H1 (cell line): ENCODE measurements at regions not wholly inside any gene's neighbourhood (a gene's known extent, or its start where the extent isn't known, plus 50 kb on each side); places are given as distances from the start of the nearest gene placed in this dataset.

Source experiments
- CBX8 ChIP-seq: fragments of 300-800, 300-1000 bp; sonication (generic); IDR thresholded peaks from 2 replicates; pipeline ENCODE4 v1.7.1; 2016; ENCODE audit warnings: low read depth, low read length, borderline replicate concordance
- CEBPB ChIP-seq: IDR thresholded peaks from 2 replicates; pipeline ENCODE4 v1.6.1; 2012; ENCODE audit warnings: low read depth, low read length
- CHD7 ChIP-seq: fragments of 300-600 bp; sonication (generic); IDR thresholded peaks from 2 replicates; pipeline ENCODE4 v1.7.1; 2012; ENCODE audit warnings: low read length, moderate library complexity, mild to moderate bottlenecking, inconsistent platforms; ENCODE audit not compliant: insufficient replicate concordance
- CTCF ChIP-seq, 3 experiments: IDR thresholded peaks; 1 replicate in 2 of 3; 2 replicates in 1 of 3; pipeline versions ENCODE4 v1.5.1 to v1.6.1; 2011; ENCODE audit warnings: low read length in 3 of 3, mild to moderate bottlenecking in 3 of 3, inconsistent platforms in 2 of 3, low read depth in 1 of 3, moderate library complexity in 1 of 3; ENCODE audit not compliant: insufficient read depth in 1 of 3; ENCODE audit errors: control extremely low read depth in 1 of 3
- HDAC6 ChIP-seq: IDR thresholded peaks from one replicate; pipeline ENCODE4 v1.7.1; 2012; ENCODE audit warnings: low read depth, mild to moderate bottlenecking, inconsistent platforms, low read length, moderate library complexity
- RAD21 ChIP-seq, 2 experiments: IDR thresholded peaks in 1 of 2; conservative IDR thresholded peaks in 1 of 2; 2 replicates each; pipeline ENCODE4 v1.6.1; 2011; ENCODE audit warnings: low read depth in 2 of 2, low read length in 2 of 2, improper control_type of control experiment in 1 of 2, inconsistent platforms in 1 of 2, mild to moderate bottlenecking in 1 of 2, moderate library complexity in 1 of 2
- RNF2 ChIP-seq: fragments of 200-900, 300-1000 bp; sonication (generic); IDR thresholded peaks from 2 replicates; pipeline ENCODE4 v1.7.1; 2016; ENCODE audit warnings: borderline replicate concordance, low read depth, mild to moderate bottlenecking, antibody characterized with exemption, low read length; ENCODE audit not compliant: poor library complexity, severe bottlenecking; ENCODE audit errors: missing control alignments
- SIN3A ChIP-seq, 2 experiments: IDR thresholded peaks in 1 of 2; conservative IDR thresholded peaks in 1 of 2; 2 replicates each; pipeline ENCODE4 v1.6.1; 2011 to 2012; ENCODE audit warnings: low read length in 2 of 2, improper control_type of control experiment in 1 of 2, low read depth in 1 of 2, mild to moderate bottlenecking in 1 of 2

- no peak for TF ChIP-seq CHD7
- no peak for TF ChIP-seq CBX8
- no peak for TF ChIP-seq SIN3A (conservative IDR thresholded peaks at IDR 0.05 in 1 of 2, IDR thresholded peaks at IDR 0.05 in 1 of 2; ENCODE audit: low read depth in 1 of 2, low read length in 2 of 2)
- TF ChIP-seq HDAC6: no peak
- TF ChIP-seq CTCF (IDR thresholded peaks at IDR 0.05; ENCODE audit: control extremely low read depth in 1 of 3, insufficient read depth in 1 of 3, low read depth in 1 of 3, low read length in 3 of 3): no peak
- TF ChIP-seq RNF2: no peak
- TF ChIP-seq CEBPB: no peak
- TF ChIP-seq RAD21 (IDR thresholded peaks at IDR 0.05 in 1 of 2, conservative IDR thresholded peaks at IDR 0.05 in 1 of 2; ENCODE audit: low read depth in 2 of 2, low read length in 2 of 2): no peak
- TF ChIP-seq, all 59 proteins: peak for 0
Observed at GRCh38 chr1:104309673-104310072, 560.0 kb downstream of the AMY1C start (continued).
